Body of pancreas (tissue), 4 donors: ENCODE measurements at regions not wholly inside any gene's neighbourhood (a gene's known extent, or its start where the extent isn't known, plus 50 kb on each side); places are given as distances from the start of the nearest gene placed in this dataset.

Source experiments
- CTCF ChIP-seq, 7 experiments: fragments of 450-650 bp in 4 of 7; fragments of 200-600 bp in 3 of 7; sonication (generic) in 3 of 7; IDR thresholded peaks; one replicate each; pipeline ENCODE4 v1.5.1; 2016 to 2019; ENCODE audit warnings: antibody characterized with exemption in 7 of 7
- POLR2A ChIP-seq, 3 donors: fragments of 450-650 bp; IDR thresholded peaks; one replicate each; pipeline ENCODE4 v1.6.1; 2016; ENCODE audit warnings: antibody characterized with exemption in 3 of 3, mild to moderate bottlenecking in 2 of 3

GRCh38 chr10:33876584-33877400, 542.3 kb upstream of the NRP1 start:
- TF ChIP-seq POLR2A (IDR thresholded peaks at IDR 0.05) (no peak), CTCF (IDR thresholded peaks at IDR 0.05) (no peak)
